Uterus (tissue), 3 donors: ENCODE measurements at regions not wholly inside any gene's neighbourhood (a gene's known extent, or its start where the extent isn't known, plus 50 kb on each side); places are given as distances from the start of the nearest gene placed in this dataset.

Experiments
- DNase-seq, 2 donors: peaks; one replicate each; pipeline ENCODE4 v3.0.0-alpha.2; 2019 to 2020
- H3K27ac ChIP-seq, 2 donors: fragments of 200-600 bp; sonication (generic); 1 replicate in 1 of 2; 2 replicates in 1 of 2; pipeline ENCODE4 v1.5.1; 2016 to 2018
- H3K27me3 ChIP-seq, 2 donors: fragments of 200-600 bp; sonication (generic); one replicate each; pipeline ENCODE4 v1.5.1; 2018 to 2019; ENCODE audit warnings: control low read depth in 1 of 2
- H3K36me3 ChIP-seq, 2 donors: fragments of 200-600 bp; sonication (generic); one replicate each; pipeline ENCODE4 v1.5.1; 2019; ENCODE audit warnings: control low read depth in 1 of 2
- H3K4me1 ChIP-seq, 2 donors: fragments of 200-600 bp; sonication (generic); one replicate each; pipeline ENCODE4 v1.5.1; 2018 to 2019; ENCODE audit warnings: control low read depth in 1 of 2
- H3K4me3 ChIP-seq, 2 donors: fragments of 200-600 bp; sonication (generic); 1 replicate in 1 of 2; 2 replicates in 1 of 2; pipeline ENCODE4 v1.5.1; 2018 to 2019; ENCODE audit warnings: mild to moderate bottlenecking in 1 of 2
- H3K9me3 ChIP-seq, 2 donors: fragments of 200-600 bp; sonication (generic); one replicate each; pipeline ENCODE4 v1.5.1; 2019; ENCODE audit warnings: control low read depth in 1 of 2
- POLR2A ChIP-seq, 2 donors: fragments of 450-650 bp; IDR thresholded peaks; one replicate each; pipeline ENCODE4 v1.6.1; 2016; ENCODE audit warnings: antibody characterized with exemption in 2 of 2, mild to moderate bottlenecking in 1 of 2, moderate library complexity in 1 of 2
- intact Hi-C: fragments of 100-400 bp; cut with DNase I; formaldehyde crosslinking; loops from one replicate; pipeline ENCODE4 v1.15.1; 2023; ENCODE audit warnings: low total_unique reads
- TF ChIP-seq, protein P1 (sequence below), 4 experiments: fragments of 200-600 bp in 2 of 4; fragments of 450-650 bp in 2 of 4; sonication (generic) in 2 of 4; IDR thresholded peaks; one replicate each; pipeline ENCODE4 v1.5.1; 2016 to 2019; ENCODE audit warnings: antibody characterized with exemption in 4 of 4, mild to moderate bottlenecking in 2 of 4, moderate library complexity in 1 of 4
- donor health status: DM: yes; HTN: yes; CAD: no.

DNA sequence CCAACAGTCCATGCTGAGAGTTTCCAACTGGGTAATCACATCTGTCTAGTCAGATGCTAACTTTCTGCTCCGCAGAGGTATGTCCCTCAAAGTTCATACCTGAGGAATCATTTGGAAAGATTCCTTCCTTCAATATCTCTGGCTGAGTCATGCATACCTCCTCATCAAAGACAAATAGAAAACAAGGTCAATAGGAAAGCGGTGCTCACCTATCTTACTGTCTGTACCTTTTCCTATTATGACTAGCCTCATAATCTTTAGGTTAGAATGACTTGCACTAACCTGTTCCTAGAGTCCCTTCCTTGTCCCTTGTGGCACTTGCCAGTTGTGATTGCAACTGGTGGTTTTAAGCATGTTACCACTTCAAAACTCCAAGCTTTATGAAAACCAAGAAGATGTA, 78.2 kb upstream of the PTPRK start:
- intact Hi-C loops: no loop called here

DNA sequence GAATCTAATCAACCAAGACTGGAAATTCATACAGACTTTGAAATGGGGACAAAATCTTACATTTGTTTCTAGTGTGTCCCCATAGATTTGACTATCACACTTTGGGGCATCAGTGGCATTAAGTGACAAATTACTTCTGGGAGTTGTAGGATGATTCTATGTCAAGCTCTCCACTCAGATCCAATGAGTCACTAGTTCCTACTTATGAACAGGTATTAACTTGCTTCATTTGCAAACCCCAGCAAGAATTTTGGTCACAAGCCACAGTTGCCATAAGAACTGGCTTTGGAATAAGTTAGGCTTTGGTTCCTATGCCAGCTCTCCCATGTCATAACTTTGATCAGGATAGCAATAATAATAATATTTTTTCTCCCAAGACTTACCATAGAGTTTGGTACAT, 77.6 kb upstream of the PTPRK start:
- no peak for DNase-seq
- Histone ChIP-seq H3K27ac (no peak overlapping the region), H3K4me1 (no peaks in the 10 kb centered on the region), H3K4me3 (no peak overlapping the region), H3K27me3 (no peaks in the 10 kb centered on the region), H3K9me3 (no peaks in the 10 kb centered on the region), H3K36me3 (no peaks in the 10 kb centered on the region)
- TF ChIP-seq, protein P1, sequence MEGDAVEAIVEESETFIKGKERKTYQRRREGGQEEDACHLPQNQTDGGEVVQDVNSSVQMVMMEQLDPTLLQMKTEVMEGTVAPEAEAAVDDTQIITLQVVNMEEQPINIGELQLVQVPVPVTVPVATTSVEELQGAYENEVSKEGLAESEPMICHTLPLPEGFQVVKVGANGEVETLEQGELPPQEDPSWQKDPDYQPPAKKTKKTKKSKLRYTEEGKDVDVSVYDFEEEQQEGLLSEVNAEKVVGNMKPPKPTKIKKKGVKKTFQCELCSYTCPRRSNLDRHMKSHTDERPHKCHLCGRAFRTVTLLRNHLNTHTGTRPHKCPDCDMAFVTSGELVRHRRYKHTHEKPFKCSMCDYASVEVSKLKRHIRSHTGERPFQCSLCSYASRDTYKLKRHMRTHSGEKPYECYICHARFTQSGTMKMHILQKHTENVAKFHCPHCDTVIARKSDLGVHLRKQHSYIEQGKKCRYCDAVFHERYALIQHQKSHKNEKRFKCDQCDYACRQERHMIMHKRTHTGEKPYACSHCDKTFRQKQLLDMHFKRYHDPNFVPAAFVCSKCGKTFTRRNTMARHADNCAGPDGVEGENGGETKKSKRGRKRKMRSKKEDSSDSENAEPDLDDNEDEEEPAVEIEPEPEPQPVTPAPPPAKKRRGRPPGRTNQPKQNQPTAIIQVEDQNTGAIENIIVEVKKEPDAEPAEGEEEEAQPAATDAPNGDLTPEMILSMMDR (IDR thresholded peaks at IDR 0.05): no peak
- TF ChIP-seq POLR2A (IDR thresholded peaks at IDR 0.05): no peak
- intact Hi-C loops: no loop called here

More for the DNA sequence above, 78.2 kb upstream of the PTPRK start:
- Histone ChIP-seq H3K4me3 (no peak overlapping the region), H3K36me3 (no peaks in the 10 kb centered on the region), H3K27me3 (no peaks in the 10 kb centered on the region), H3K4me1 (no peaks in the 10 kb centered on the region), H3K27ac (no peak overlapping the region), H3K9me3 (no peaks in the 10 kb centered on the region)
- DNase-seq: no peak
- TF ChIP-seq POLR2A (IDR thresholded peaks at IDR 0.05): no peak
- TF ChIP-seq, protein P1 (IDR thresholded peaks at IDR 0.05): no peak

DNA sequence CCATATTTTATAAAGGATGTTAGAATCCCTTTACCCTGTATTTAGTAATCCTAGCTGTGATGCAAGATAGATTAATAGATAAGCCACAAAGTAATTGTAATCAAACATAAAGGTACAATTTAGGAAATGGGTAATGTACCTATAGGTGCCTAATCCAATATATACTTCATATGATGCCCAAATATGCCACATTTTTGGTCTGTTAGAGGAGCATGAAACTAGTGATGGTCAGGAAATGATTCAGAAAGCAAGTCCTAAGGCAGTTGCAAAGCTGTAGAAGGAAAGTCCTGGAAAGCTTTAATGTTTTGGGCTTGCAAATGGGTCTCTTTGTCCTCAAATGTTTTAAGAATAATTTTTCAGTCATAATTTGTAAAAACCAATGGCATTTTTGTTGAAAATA, 76.6 kb upstream of the PTPRK start:
- Histone ChIP-seq H3K4me1 (no peaks in the 10 kb centered on the region), H3K27ac (no peak overlapping the region), H3K4me3 (no peak overlapping the region), H3K27me3 (no peaks in the 10 kb centered on the region), H3K36me3 (no peaks in the 10 kb centered on the region), H3K9me3 (no peaks in the 10 kb centered on the region)
- intact Hi-C loops: no loop called here
- DNase-seq: no peak
- TF ChIP-seq, protein P1 (IDR thresholded peaks at IDR 0.05): no peak
- TF ChIP-seq POLR2A (IDR thresholded peaks at IDR 0.05): no peak

DNA sequence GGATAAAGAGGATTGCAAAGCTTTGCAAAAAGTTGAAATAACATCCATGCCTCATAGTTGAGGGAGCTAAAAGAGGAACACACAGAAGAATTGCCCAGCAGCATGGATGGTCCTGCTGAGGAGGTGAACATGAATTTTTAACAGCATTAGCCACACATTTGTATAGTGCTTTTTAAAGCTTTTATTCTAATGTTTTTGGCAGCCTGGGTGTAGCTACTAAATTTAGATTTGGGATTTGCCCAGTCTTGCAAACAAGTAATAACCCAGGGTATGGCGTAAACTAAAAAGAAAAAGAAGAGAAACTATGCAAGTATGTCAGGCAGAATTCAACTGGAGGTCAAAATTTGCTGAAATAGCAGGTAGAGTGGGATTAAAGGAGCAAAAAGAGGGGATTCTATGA, 75.1 kb upstream of the PTPRK start:
- no peak for TF ChIP-seq POLR2A (IDR thresholded peaks at IDR 0.05)
- TF ChIP-seq, protein P1 (IDR thresholded peaks at IDR 0.05): no peak
- intact Hi-C loops: no loop called here
- no peak for DNase-seq
- H3K4me1 ChIP-seq: no peaks in the 10 kb centered on the region
- H3K27ac ChIP-seq: no peak overlapping the region
- H3K27me3 ChIP-seq: no peaks in the 10 kb centered on the region
- no peaks in the 10 kb centered on the region for H3K36me3 ChIP-seq
- H3K4me3 ChIP-seq: no peak overlapping the region
- no peaks in the 10 kb centered on the region for H3K9me3 ChIP-seq

DNA sequence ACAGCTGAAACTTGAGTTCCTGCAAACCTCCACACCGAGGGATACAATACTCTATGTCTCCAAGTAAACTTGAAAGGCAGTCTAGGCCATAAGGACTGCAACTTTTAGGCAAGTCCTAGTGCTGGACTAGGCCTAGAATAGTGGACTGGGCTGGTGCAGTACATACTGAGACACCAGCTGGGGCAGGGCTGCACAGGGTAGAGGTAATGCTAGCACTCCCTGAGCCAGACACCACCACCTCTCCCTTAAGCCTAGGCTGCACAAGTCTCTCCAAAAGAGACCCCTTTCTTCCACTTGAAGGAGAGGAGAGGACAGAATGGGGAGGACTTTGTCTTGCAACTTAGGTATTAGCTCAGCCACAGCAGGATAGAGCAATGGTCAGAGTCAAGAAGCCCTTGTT, 65.7 kb upstream of the PTPRK start:
- TF ChIP-seq POLR2A (IDR thresholded peaks at IDR 0.05): no peak
- TF ChIP-seq, protein P1 (IDR thresholded peaks at IDR 0.05): no peak
- no peak for DNase-seq
- intact Hi-C loops: no loop called here
- Histone ChIP-seq H3K27me3 (no peaks in the 10 kb centered on the region), H3K4me1 (no peaks in the 10 kb centered on the region), H3K9me3 (no peaks in the 10 kb centered on the region), H3K36me3 (no peaks in the 10 kb centered on the region), H3K27ac (no peak overlapping the region), H3K4me3 (no peak overlapping the region)
